Colonic mucosa (tissue), 4 donors: ENCODE measurements at regions not wholly inside any gene's neighbourhood (a gene's known extent, or its start where the extent isn't known, plus 50 kb on each side); places are given as distances from the start of the nearest gene placed in this dataset.
"Not testable (repeated sequence)": the region's sequence is repeated elsewhere in the genome, so short reads cannot be mapped to it uniquely, and the experiment has no call there.

Experiments used
- DNase-seq: peaks from one replicate; pipeline ENCODE4 v3.0.0-alpha.2; 2020
- H3K27ac ChIP-seq: fragments of 200-600 bp; one replicate; pipeline ENCODE4 v1.8.0; 2021
- H3K27me3 ChIP-seq: fragments of 200-600 bp; one replicate; pipeline ENCODE4 v1.8.0; 2021
- H3K36me3 ChIP-seq: fragments of 200-600 bp; one replicate; pipeline ENCODE4 v1.8.0; 2021
- H3K4me1 ChIP-seq: fragments of 200-600 bp; one replicate; pipeline ENCODE4 v1.8.0; 2021; ENCODE audit warnings: mild to moderate bottlenecking
- H3K4me3 ChIP-seq: fragments of 200-600 bp; one replicate; pipeline ENCODE4 v1.8.0; 2021
- H3K9ac ChIP-seq, 2 donors: one replicate each; pipeline ENCODE4 v1.7.0; 2013; ENCODE audit warnings: control low read depth in 2 of 2, low read depth in 2 of 2, low read length in 2 of 2
- H3K9me3 ChIP-seq: fragments of 200-600 bp; one replicate; pipeline ENCODE4 v1.8.0; 2021
- CTCF ChIP-seq: fragments of 200-600 bp; IDR thresholded peaks from one replicate; pipeline ENCODE4 v1.8.0; 2022; ENCODE audit warnings: antibody characterized with exemption, mild to moderate bottlenecking
- intact Hi-C: fragments of 100-400 bp; cut with DNase I; formaldehyde crosslinking; loops from one replicate; pipeline ENCODE4 v1.14.1; 2022
- donor health status: healthy.
- donor health status: DM: no; HTN: no; CAD: no.
- donor health status: DM: no; HTN: no; CAD: no.

- intact Hi-C loops: no loop called here
- no peak overlapping the region for H3K9ac ChIP-seq
- TF ChIP-seq CTCF: no peak
Measured at GRCh38 chr2:104945866-104946265, 92.0 kb downstream of the POU3F3 start.

GRCh38 chr2:104947456-104947855 is 90.4 kb upstream of the MRPS9 start:
- intact Hi-C loops, H3K27ac ChIP-seq, H3K36me3 ChIP-seq, H3K9ac ChIP-seq, H3K9me3 ChIP-seq, H3K27me3 ChIP-seq, H3K4me1 ChIP-seq, H3K4me3 ChIP-seq, DNase-seq: not testable (repeated sequence)

More at GRCh38 chr2:104945866-104946265, 92.0 kb downstream of the POU3F3 start:
- no peaks in the 10 kb centered on the region for H3K4me1 ChIP-seq
- no peak for DNase-seq
- no peak overlapping the region for H3K4me3 ChIP-seq
- no peaks in the 10 kb centered on the region for H3K9me3 ChIP-seq
- H3K36me3 ChIP-seq: no peaks in the 10 kb centered on the region
- no peak overlapping the region for H3K27ac ChIP-seq
- H3K27me3 ChIP-seq: no peaks in the 10 kb centered on the region

GRCh38 chr2:104952976-104953375 is 84.9 kb upstream of the MRPS9 start:
- TF ChIP-seq CTCF: no peak
- Histone ChIP-seq H3K36me3 (no peaks in the 10 kb centered on the region), H3K9ac (no peak overlapping the region), H3K4me1 (no peaks in the 10 kb centered on the region), H3K4me3 (no peak overlapping the region), H3K27me3 (no peaks in the 10 kb centered on the region), H3K9me3 (no peaks in the 10 kb centered on the region), H3K27ac (no peak overlapping the region)
- DNase-seq: no peak
- intact Hi-C loops: no loop called here

GRCh38 chr2:104965900-104966299 is 72.0 kb upstream of the MRPS9 start:
- H3K9me3 ChIP-seq: no peaks in the 10 kb centered on the region
- H3K4me3 ChIP-seq: no peak overlapping the region
- intact Hi-C loops: no loop called here
- no peak for DNase-seq
- no peak for TF ChIP-seq CTCF
- no peaks in the 10 kb centered on the region for H3K36me3 ChIP-seq
- H3K9ac ChIP-seq: no peak overlapping the region
- H3K27me3 ChIP-seq: no peaks in the 10 kb centered on the region
- H3K4me1 ChIP-seq: no peaks in the 10 kb centered on the region
- H3K27ac ChIP-seq: no peak overlapping the region

- intact Hi-C loops: no loop called here
- no peak for DNase-seq
Measured at GRCh38 chr2:104969564-104969963, 68.3 kb upstream of the MRPS9 start.

GRCh38 chr2:104975371-104975770 is 62.5 kb upstream of the MRPS9 start:
- Histone ChIP-seq H3K9ac (no peak overlapping the region), H3K36me3 (no peaks in the 10 kb centered on the region), H3K4me1 (no peaks in the 10 kb centered on the region), H3K4me3 (no peak overlapping the region), H3K27me3 (no peaks in the 10 kb centered on the region), H3K27ac (no peak overlapping the region), H3K9me3 (no peaks in the 10 kb centered on the region)
- intact Hi-C loops: no loop called here
- no peak for TF ChIP-seq CTCF
- DNase-seq: no peak

More at GRCh38 chr2:104969564-104969963, 68.3 kb upstream of the MRPS9 start:
- H3K9me3 ChIP-seq: no peaks in the 10 kb centered on the region
- no peaks in the 10 kb centered on the region for H3K36me3 ChIP-seq
- no peak overlapping the region for H3K9ac ChIP-seq
- H3K27me3 ChIP-seq: no peaks in the 10 kb centered on the region
- no peak for TF ChIP-seq CTCF
- H3K4me1 ChIP-seq: no peaks in the 10 kb centered on the region
- no peak overlapping the region for H3K27ac ChIP-seq
- H3K4me3 ChIP-seq: no peak overlapping the region
